ENCODE measurements at regions not wholly inside any gene's neighbourhood (a gene's known extent, or its start where the extent isn't known, plus 50 kb on each side); places are given as distances from the start of the nearest gene placed in this dataset.

DNA sequence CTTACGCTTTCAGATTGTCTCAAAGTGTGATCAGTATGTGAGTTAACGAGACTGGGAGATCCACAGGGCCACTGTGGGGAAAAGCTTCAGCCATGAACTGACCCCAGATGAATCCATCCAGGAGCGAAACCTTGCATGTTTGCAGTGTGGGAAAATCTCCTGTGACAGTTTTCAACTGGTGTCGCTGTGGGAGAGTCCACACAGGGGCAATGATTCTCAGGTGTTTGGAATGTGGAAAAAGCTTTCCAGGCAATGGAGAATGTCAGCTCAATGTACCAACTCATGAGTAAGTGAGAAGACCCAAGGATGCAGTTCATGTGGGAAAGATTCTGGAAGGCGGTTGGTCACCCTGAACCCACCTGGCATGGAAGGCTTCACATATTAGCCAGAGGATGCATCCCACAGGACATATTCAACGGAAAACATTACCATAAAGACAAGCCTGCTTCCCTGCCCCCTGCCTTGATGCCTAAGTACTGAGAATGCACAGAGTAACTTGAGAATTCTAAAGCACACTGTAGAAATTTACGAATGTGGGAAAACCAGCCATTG is 204.1 kb upstream of the BMPER start:
- DNase-seq (ENCODE audit: low read depth in 2 of 2), result no peak

DNA sequence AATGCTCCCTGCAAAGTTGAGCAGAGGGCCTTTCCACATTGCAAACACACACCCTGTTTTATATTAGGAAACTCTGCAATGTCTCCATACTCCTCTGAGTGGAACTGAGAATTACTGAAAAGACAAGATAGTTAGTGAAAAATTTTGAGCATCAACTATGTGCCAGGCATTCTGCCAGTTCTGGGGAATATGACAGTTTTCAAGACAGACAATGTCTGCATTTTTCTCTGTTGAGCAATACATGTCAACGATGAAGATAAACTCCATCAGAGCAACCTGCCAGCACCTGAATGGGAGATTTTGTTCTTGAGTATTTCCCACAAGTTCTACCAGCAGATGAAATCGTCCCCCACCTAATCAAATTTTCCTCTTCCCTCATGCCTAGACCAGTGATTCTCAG is 203.4 kb upstream of the BMPER start:
- DNase-seq (ENCODE audit: low read depth in 2 of 2), result no peak

DNA sequence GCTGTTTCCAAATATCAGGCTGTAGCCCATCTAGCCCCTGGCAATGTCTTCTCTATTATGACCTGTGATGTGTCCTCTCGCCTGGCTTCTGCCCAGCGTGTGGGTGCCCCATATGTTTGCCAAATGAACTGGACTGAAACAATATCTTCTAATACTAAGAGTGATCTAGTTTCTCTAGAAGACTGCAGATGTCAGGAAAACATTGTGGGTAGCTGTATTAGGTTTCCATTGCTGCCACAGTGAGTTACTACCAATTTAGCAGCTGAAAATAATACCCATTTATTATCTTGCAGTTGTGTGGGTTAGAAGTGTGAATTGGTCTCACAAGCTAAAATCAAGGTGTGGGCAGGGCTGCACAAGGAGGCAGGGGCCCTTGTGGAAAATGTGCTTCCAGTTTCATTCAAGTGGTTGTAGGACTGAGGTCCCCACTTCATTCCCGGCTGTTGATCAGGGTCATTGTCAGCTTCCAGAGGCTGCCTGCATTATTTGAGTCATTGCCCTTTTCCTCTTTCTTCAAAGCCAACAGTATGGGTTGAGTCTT is 202.8 kb upstream of the BMPER start:
- DNase-seq (ENCODE audit: low read depth in 2 of 2), result no peak

DNA sequence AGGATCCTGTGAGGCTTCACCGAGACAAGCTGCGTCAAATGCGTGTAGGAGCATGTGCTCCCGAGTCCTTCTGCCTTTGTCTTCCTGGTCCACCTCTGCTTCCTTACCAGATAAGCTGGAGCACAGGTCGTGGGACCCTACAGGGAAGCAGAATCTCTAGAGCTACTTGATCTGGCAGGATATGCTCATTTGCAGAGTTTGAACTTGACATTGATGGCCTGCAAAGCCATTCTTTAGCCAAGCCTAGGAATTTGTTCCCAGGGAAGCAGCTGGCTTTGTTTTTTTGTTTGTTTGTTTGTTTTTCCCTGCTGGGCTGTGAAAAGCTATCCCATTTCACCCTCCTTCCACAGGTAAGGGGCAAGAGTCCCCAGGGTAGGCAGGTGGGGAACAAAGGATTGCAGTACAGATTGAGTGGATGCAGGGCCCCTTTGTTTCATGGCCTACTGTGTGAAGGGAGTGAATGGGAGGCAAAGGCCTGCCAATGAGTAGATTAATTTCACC is 200.0 kb upstream of the BMPER start:
- DNase-seq (ENCODE audit: low read depth in 2 of 2), result no peak

DNA sequence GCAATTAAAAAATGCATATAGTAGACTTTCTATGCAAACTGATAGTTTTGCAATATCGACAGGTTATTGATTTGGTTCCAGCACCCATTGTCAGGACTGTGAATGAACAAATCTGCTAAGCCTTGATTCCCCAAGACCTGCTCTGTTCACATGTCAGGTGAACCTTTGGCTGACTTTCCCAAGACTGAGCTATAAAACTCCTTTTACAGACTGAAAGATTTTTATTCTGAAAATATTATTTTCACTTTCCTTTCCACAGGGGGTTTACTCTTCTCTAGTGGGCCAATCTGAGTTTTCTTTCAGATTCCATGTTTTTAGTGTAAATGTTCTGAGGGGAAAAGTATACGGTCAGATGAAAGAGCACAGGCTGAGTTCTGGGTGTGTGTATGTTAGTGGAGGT is 199.2 kb upstream of the BMPER start:
- DNase-seq (ENCODE audit: low read depth in 2 of 2), result no peak

DNA sequence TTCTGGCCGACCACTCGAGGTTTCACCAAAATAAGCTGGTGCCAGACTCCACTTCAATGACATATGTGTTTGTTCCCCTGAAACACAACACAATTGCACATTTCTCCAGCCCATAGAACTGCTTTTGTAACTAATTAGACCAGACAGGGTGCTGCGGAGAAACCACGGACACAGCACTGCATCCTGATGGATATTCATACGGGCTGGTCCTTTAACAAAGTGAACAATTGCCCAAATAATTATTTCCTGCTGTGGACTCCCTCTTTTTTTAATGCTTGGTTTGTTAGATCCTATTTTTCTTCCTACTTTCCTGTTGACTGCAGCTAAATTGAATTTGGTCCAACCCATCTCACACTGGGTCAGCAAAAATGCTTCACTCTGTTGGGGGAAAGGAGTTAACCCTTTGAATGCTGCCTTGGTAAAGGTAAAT is 198.6 kb upstream of the BMPER start:
- DNase-seq (ENCODE audit: low read depth in 2 of 2), result no peak

DNA sequence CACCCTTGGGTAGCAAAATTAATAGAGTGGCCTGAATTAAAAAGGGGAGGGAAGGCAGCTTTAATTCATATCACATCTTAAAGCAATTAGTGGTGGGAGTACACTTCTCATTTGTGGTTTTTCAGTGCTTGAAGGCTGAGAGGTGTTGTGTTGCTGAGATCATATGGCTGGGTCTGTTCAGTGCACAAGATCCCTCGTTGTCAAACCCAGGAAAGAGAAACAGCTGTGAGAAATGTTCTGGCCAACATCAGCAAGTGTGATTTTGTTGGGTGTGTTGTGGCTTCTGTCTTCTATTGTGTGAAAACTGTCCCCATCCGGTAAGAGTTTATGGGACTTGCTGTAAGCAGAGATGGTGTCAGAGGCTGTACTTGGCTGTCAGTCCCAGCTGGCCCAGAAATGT is 197.9 kb upstream of the BMPER start:
- DNase-seq (ENCODE audit: low read depth in 2 of 2), result peak; percentile 1 to 13

DNA sequence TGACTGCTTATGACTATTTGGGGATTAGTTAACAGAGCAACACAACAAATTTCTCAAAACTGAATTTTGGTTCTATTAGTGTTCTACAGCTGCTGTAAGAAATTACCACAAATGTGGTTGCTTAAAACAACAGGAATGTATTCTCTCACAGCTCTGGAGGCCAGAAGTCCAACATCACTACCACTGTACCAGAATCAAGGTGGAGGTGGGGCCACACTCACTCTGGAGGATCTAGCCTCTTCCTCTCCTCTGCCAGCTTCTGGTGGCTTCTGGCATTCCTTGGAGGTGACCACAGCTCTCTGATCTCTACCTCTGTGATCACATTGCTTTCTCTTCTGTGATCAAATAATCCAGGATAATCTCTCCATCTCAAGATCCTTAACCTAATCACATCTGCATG is 194.7 kb upstream of the BMPER start:
- no peak for DNase-seq (ENCODE audit: low read depth in 2 of 2)

DNA sequence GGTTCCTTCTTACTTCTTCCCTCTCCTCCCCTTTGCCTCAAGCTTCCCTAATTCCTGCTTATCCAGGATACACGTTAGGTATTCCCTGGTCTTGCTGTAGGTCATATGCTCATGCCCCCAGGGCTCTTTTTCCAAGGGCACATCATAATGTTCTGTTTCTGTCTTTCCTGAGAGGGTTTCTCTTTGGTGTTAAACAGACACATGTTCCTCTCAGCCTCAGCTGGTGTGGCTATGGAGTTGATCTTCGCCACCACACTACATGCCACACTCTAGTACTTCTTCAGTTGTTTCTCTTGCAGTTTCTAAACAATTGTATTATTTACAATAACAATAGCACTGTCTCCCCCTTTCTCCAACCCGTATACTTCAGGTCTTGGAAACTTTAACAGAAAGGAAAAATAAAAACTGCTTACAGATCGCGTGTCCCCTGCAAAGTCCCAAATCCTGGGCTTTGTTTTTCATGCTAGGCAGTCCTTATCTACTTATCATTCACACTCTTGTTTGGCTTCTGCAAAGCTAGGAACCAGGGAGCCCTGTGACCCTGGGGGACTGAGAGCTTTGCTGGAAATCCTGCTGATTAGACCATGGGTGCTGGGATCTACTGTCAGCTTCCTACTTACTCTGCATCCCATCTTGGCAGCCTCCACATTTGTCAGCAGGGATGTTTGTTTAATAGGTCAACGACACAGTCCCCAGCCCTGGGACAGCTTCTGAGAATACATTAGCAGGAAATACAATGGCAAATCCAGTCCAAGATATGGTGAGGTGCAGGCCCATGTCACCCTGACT is 193.9 kb upstream of the BMPER start:
- DNase-seq (ENCODE audit: low read depth in 2 of 2), result no peak

DNA sequence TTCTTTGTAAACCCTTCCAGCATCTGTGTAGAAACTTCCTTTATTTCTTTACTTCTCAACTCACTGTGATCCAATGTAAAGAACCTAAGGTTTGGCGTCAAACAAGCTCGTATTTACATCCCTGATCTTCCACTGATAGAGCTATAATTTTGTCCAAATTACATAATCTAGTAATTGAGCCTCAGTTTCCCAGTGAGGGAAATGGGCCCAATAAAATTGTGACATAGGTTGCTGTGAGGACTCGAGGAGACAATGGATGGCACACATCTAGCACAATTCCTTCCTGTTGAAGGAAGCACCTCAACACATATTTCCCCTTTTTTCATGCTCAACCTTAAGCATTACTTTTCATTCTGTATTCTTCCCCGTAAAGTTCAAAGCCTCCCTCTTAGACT is 193.3 kb upstream of the BMPER start:
- no peak for DNase-seq (ENCODE audit: low read depth in 2 of 2)

DNA sequence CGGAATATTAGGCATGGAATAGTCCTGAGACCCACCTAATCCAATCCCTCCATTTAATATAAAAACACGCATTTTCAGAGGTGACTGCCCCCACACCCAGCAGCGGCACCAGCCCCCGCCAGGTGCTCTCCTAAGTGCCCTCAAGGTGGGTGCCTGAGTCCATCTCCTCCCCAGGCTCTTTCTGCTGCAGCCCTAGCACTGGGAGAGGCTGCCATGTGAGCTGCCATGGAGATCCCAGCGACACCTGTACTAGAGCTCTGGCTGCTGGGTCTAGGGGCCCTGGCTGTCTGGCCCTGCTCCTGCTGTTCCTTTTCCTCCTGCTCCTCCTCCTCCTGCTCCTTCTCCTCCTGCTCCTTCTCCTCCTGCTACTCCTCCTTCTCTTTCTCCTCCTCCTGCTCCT is 191.1 kb upstream of the BMPER start:
- DNase-seq (ENCODE audit: low read depth in 2 of 2), result no peak

DNA sequence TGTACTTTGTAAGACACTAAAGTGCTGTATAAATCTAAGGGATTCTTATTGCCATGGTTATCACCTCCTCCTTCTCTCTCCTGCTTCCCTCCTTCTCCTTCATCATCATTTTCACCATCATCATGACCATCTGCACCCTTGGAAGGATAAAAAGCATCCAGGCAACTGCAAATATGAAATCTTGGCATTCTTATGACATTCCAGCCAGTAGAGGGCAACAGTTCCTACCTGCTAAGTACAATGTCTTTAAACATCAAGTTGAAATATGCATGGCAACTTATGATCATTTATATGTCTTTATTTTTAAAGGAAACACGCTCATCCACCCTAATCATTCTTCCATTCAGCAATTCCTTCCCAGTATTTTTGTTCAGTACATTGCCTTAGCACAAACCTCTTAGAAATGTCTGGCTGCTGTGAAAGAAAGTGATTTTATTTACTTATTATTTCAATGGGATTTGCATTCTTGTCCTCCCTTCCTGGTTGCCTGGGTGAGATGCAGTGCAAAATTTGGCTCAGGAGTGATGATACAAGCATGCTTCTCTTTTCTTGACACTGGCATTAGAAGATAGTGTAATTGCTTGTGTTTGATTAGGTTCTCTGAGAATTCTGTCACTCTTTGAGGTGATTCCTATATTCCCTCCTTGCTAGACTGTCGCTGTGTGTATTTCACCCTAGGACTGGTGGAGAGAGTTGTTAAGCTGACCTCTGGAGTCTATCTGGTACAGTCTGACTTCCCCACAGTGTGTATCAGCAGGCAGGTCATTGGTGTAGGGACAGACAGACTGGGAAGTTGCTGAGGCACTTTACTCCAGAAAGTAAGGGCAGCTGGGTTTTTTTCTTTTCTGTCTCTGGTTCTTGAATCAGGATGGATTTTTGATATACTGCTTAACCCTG is 188.5 kb upstream of the BMPER start:
- DNase-seq (ENCODE audit: low read depth in 2 of 2), result no peak

DNA sequence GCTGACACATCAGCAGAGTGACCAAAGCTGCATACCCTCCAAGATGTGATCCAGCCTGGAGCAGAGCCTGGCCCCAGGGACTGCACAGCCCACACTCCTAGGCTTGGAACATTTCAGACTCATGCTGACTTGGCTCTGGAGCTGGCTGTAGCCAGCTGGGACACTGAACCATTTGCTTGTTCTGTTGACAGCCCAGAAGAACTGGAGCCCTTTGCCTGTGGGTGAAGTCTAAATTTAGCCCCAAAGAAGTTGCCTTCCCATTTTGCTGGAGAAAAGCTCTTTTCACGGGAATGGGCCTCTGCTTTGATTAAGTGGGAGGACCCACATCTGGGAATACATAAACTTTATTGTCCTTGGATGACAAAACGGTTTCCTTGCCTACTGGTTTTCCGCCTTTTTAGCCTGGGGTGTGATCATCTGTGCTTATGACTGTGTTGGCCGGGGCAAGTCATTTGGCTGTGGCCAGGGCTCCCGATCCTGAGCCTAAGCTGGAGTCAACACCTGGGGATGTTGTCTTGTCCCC is 186.2 kb upstream of the BMPER start:
- no peak for DNase-seq (ENCODE audit: low read depth in 2 of 2)

DNA sequence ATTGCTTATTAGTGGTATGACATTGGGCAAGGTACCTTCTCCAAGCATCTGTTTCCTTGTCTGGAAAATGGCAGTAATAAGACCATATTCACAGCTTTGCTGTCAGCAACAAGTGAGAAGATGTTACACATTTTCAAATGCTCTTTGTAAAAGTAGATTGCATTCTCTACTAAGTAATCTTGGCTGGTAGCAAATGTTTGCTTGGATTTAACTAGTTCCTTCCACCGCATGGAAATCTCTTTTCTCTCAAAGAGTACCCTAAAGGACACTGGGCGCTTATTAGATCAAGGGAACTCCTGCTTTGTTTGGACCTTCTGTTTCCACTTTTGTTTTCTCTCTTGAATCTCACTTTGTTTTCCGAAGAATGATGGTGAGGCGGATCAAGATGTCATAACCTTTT is 185.2 kb upstream of the BMPER start:
- no peak for DNase-seq (ENCODE audit: low read depth in 2 of 2)

DNA sequence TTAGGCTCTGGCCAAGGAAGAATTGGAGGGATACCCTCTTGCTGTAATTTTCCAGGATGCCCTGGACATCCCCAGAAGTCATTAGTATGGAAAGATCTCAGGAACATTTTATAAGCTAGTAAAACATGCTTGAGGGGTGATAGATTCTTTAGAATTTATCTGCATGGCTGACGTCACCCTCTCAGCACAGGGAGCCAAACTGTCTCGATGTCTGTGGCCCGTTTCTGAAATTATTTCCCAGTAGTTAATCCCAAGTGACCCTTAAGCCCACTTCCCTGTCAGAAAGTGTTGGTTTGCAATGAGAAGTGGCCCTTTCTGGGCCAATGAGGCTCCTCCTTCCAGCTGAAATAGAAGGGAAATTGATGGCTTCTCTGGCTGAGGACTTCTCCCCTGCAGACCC is 184.5 kb upstream of the BMPER start:
- DNase-seq (ENCODE audit: low read depth in 2 of 2), result no peak

DNA sequence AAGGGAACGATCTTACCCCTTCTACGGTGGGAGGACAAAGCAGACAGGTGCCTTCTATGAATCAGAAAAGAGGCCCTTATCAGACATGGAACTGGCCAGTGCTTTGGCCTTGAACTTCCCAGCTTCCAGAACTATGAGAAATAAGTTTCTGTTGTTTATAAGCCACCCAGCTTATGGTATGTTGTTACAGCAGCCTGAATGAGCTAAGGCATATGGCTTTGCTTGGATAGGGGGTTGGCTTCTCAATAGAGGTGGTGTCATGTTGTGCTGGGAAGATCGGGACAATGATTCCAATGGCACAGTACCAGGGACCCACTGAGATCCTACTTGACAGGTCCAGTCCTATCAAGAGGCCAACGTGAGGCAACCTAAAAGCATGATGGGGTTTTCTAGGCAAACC is 183.4 kb upstream of the BMPER start:
- DNase-seq (ENCODE audit: low read depth in 2 of 2), result no peak

DNA sequence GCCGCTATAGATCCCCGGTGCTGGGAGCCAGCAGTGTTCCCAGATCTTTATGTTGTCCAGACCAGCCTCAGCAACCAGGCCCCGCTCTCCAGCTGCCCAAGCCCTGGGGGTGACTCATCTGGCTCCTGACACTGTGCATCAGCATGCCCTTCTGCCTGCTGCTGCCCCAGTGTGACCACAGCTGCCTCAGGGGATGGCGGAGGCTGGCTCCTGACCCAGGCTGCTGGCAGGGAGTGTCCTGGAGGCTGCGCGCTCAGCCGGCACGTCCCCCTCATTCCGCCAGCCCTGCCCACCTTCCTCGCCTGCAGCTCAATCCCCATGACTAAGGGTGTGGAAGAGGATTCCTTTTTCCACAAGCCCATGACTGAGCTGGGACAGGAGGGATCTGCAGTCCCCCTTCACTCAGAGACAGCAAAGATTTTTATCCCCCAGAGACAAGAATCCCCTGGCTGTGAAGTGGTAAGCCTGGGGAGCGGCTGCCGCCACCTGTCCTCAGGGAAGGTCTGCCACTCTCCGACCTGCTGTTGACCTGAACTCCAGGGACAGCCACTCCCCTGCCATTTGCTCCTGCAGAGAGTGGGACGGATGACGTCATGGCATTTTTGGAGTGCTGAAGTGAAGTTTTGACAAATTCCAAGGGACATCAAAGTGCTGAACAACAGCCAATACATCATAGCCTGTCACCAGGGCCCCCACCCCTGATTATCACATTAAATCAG is 182.8 kb upstream of the BMPER start:
- DNase-seq (ENCODE audit: low read depth in 2 of 2), result no peak

DNA sequence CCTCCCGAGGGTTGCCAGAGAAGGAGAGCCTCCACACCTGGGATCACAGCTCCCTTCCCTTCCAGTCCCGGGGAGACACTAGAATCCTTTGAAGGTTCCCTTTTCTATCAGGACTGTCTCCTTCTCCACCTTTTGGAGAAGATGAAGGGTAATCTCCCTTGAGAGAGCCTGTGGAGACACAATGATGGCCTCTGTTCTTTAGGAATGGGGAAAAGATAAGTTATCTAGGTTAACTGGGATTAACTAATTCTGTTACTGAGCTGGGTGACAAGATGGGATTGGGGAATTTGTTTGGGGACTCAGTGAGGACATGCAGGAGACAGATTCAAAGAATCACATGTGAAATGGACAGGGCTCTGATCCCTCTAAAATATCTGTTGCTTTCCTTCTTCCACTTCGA is 181.1 kb upstream of the BMPER start:
- DNase-seq (ENCODE audit: low read depth in 2 of 2), result no peak

DNA sequence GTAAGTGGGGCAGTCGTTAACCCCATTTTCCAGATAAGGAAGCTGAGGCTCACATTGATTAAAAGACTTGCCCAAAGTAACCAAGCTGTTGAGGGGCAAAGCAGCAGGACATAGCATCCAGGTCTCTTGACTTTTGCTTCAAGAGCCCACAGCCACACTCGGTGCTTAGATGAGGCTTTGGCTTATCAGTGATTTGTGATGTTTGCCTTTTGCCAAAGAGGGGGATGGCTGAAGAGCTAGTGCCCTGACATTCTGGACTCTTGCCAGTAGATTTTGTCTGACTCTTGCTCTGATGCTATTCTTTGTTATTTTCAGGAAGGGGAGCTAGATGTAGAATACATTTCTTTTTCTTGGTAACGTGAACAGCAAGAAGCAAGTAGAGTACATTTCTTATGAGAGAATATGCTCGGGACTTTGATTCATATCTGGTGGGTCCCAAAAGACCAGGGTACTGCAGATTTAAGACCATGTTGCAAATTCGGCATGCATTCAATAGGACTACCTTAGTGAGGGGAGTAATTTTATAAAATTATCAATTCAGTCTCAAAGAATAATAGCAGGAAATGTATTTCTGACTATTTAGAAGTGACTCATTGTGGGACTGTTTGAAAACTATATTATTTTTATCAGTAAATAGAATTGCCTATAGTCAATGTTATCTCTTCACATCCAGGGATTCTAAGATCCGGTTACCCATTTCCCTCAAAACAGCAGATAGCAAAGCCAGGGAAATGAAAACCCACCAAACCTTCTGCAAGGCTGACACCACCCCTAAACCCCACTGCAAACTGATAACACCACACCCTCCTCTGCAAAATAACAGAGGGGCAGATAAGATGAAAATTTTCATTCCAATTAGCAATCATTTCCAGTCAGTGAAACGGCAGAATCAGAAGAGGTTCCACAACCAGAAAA is 180.0 kb upstream of the BMPER start:
- DNase-seq (ENCODE audit: low read depth in 2 of 2), result no peak

DNA sequence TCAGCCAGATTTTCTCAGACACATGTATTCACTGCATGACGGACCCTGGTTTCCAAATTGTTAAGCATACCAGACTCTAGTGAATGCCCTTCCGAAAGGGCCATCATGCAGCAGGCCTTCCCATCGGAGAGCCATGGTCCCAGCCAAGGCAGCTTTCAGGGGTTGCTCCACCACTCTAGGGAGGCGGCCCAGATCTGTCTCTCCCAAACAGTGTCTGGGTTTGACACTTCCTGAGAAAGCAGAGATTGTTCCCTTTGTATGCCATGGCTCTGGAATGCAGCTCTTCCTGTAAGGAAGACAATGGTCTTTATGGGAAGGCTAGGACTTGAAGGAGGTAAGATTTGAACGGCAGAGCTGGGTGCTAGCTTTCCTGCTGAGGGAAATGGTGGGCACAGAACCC is 178.8 kb upstream of the BMPER start:
- DNase-seq (ENCODE audit: low read depth in 2 of 2), result no peak

Measured in stimulated activated CD8-positive, alpha-beta memory T cell treated with anti-CD3 and anti-CD28 coated beads, Interleukin-7, amount 100 ng/mL, for 4 hours (primary cell).